SU-DHL-6 (cell line): ENCODE measurements at regions not wholly inside any gene's neighbourhood (a gene's known extent, or its start where the extent isn't known, plus 50 kb on each side); places are given as distances from the start of the nearest gene placed in this dataset.

Experiments
- H2AFZ ChIP-seq: fragments of 200-600 bp; sonication (generic); 2 replicates; pipeline ENCODE4 v1.6.1; 2014; ENCODE audit warnings: low read depth, mild to moderate bottlenecking, moderate library complexity, mixed read lengths, antibody characterized with exemption, low read length; ENCODE audit not compliant: severe bottlenecking
- H3F3A ChIP-seq: fragments of 200-600 bp; shearing (Covaris generic); 2 replicates; pipeline ENCODE4 v1.6.0; 2016; ENCODE audit warnings: antibody characterized with exemption, mild to moderate bottlenecking; ENCODE audit not compliant: insufficient read depth
- H3K27ac ChIP-seq: fragments of 200-600 bp; sonication (generic); 2 replicates; pipeline ENCODE4 v1.5.1; 2016; ENCODE audit warnings: low read depth, mild to moderate bottlenecking, low read length, moderate library complexity, mixed read lengths
- H3K27me3 ChIP-seq: fragments of 200-600 bp; sonication (generic), shearing (Covaris generic); 2 replicates; pipeline ENCODE4 v1.6.0; 2014; ENCODE audit warnings: mild to moderate bottlenecking, low read length
- H3K36me3 ChIP-seq: fragments of 200-600 bp; sonication (generic); 2 replicates; pipeline ENCODE4 v1.6.1; 2014; ENCODE audit warnings: mild to moderate bottlenecking, low read length, mixed read lengths
- H3K4me2 ChIP-seq: fragments of 300-600, 200-600 bp; shearing (Covaris generic), sonication (generic); 2 replicates; pipeline ENCODE4 v1.6.0; 2014; ENCODE audit warnings: low read length, low read depth, mild to moderate bottlenecking; ENCODE audit not compliant: poor library complexity, severe bottlenecking
- H3K4me3 ChIP-seq: fragments of 200-600 bp; sonication (generic); 2 replicates; pipeline ENCODE4 v1.5.1; 2014; ENCODE audit warnings: antibody characterized with exemption, low read length, mild to moderate bottlenecking, mixed read lengths; ENCODE audit not compliant: insufficient read depth, poor library complexity, severe bottlenecking
- H3K79me2 ChIP-seq: fragments of 200-600 bp; sonication (generic); 2 replicates; pipeline ENCODE4 v1.6.1; 2014; ENCODE audit warnings: mild to moderate bottlenecking, low read length, moderate library complexity; ENCODE audit not compliant: insufficient read depth
- H3K9ac ChIP-seq: fragments of 200-600 bp; sonication (generic); 2 replicates; pipeline ENCODE4 v1.7.0; 2014; ENCODE audit warnings: mild to moderate bottlenecking, low read length
- H3K9me2 ChIP-seq: fragments of 200-600 bp; sonication (generic); replicated peaks from 2 replicates; pipeline ENCODE4 v1.6.1; 2014; ENCODE audit warnings: low read length; ENCODE audit not compliant: insufficient read depth
- H3K9me3 ChIP-seq: fragments of 200-600 bp; sonication (generic); 2 replicates; pipeline ENCODE4 v1.6.1; 2014; ENCODE audit warnings: low read length, mixed read lengths; ENCODE audit not compliant: insufficient read depth
- H4K20me1 ChIP-seq: fragments of 200-600 bp; sonication (generic); 2 replicates; pipeline ENCODE4 v1.6.1; 2014; ENCODE audit warnings: low read depth, mild to moderate bottlenecking, antibody characterized with exemption, low read length, moderate library complexity, mixed read lengths
- CTCF ChIP-seq: fragments of 200-600 bp; sonication (generic); IDR thresholded peaks from one replicate; pipeline ENCODE4 v1.5.1; 2017; ENCODE audit warnings: antibody characterized with exemption, mild to moderate bottlenecking, low read length, moderate library complexity; ENCODE audit not compliant: insufficient read depth, poor library complexity, severe bottlenecking
- EZH2phosphoT487 ChIP-seq: fragments of 200-600 bp; sonication (generic), shearing (Covaris generic); conservative IDR thresholded peaks from 2 replicates; pipeline ENCODE4 v1.6.1; 2018; ENCODE audit warnings: mild to moderate bottlenecking, antibody characterized with exemption, low read length, moderate library complexity, mixed read lengths

DNA sequence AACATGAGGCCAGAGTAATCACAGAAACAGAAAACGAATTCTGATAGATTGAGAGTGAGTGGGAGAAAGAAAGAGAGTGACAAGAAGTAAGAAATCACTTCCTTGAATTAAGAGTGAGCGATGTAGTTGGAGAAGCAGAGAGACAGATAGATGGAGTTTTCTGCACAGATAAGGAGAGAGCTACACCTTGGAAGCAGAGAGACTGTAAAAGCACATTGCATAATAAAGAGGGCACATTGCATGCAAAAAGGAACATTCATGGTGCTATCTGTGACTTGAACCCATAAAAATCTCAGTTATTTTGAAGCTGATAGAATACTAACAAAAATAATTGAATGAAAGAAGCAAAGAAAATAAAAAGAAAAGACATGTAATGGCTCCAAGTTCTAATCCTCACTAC lies 943.8 kb downstream of the NR2F1-AS1 start:
- H3K4me3 ChIP-seq = no peak overlapping the region
- no peaks in the 10 kb centered on the region for H3K9me3 ChIP-seq
- no peak overlapping the region for H2AFZ ChIP-seq
- H3K27me3 ChIP-seq = no peaks in the 10 kb centered on the region
- H3K4me2 ChIP-seq = no peak overlapping the region
- no peak overlapping the region for H3K9ac ChIP-seq
- H3K9me2 ChIP-seq = no peaks in the 10 kb centered on the region
- H4K20me1 ChIP-seq = no peaks in the 10 kb centered on the region
- TF ChIP-seq CTCF (no peak), EZH2phosphoT487 (no peak)
- H3K27ac ChIP-seq = no peak overlapping the region
- no peaks in the 10 kb centered on the region for H3F3A ChIP-seq
- no peaks in the 10 kb centered on the region for H3K79me2 ChIP-seq
- no peaks in the 10 kb centered on the region for H3K36me3 ChIP-seq

DNA sequence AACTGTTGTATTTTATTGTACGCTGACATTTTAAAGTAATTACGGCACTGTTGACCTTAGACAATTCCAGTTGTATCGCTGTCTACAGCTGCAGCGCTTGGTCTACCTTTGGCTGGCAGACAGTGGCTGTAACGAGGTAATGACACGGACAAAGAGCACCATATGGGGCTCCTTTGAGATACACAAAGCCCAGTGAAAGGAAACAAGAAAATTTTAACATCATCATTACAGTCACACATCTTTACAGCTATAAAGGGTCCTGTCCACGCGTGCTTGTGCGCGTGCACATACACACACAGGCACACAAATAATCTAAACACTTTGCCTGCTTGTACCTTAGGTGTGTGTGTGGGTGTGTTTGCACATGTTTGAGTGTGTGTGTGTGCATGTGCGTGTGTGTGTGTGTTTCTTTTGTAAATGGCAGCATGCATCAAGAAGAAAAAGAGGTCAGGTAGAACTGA lies 946.0 kb downstream of the NR2F1-AS1 start:
- Histone ChIP-seq H3K9ac (no peak overlapping the region), H3K27ac (no peak overlapping the region), H3K79me2 (no peaks in the 10 kb centered on the region), H3K9me2 (no peaks in the 10 kb centered on the region), H3F3A (no peaks in the 10 kb centered on the region), H3K36me3 (no peaks in the 10 kb centered on the region), H3K4me3 (no peak overlapping the region), H2AFZ (no peak overlapping the region), H3K4me2 (no peak overlapping the region), H3K9me3 (no peaks in the 10 kb centered on the region), H4K20me1 (no peaks in the 10 kb centered on the region), H3K27me3 (no peaks in the 10 kb centered on the region)
- TF ChIP-seq CTCF (no peak), EZH2phosphoT487 (no peak)

DNA sequence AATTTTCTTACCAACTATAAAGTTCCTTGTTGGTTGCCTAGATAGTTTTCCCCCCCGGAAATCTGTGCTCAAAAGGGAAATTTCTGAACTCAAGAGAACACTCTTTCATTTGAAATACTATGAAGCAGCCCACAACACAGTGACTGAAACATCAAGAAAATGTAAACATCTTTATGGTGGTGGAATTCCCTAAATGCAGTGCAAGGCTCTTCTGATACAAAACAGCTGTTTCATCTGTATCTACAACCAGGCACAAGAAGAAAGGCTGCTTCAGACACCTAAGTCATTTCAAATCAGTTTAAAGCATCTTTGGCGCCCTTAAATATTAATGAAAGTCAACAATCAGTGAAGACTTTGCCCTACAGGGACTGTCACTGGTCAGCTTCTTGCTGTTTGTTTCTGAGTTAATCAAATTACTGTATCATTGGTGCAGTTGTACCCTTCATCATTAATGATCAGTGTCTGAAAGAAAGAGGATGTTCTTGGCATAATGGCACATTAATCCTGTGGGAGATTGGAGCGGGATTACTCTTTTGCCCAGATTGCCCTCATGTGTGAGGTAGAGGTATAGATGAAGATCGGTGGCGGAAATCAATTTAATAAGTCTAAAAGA lies 947.0 kb downstream of the NR2F1-AS1 start:
- Histone ChIP-seq H4K20me1 (no peaks in the 10 kb centered on the region), H3K9me3 (no peaks in the 10 kb centered on the region), H3K4me3 (no peak overlapping the region), H3K9ac (no peak overlapping the region), H3K27ac (no peak overlapping the region), H2AFZ (no peak overlapping the region), H3K36me3 (no peaks in the 10 kb centered on the region), H3K27me3 (no peaks in the 10 kb centered on the region), H3K9me2 (no peaks in the 10 kb centered on the region), H3K79me2 (no peaks in the 10 kb centered on the region), H3K4me2 (no peak overlapping the region), H3F3A (no peaks in the 10 kb centered on the region)
- TF ChIP-seq EZH2phosphoT487 = no peak
- TF ChIP-seq CTCF = no peak
